WTC11 (cell line): ENCODE measurements at regions not wholly inside any gene's neighbourhood (a gene's known extent, or its start where the extent isn't known, plus 50 kb on each side); places are given as distances from the start of the nearest gene placed in this dataset.

Experiments used
- ATAC-seq: fragments of 200-7000 bp; cut with Tn5 transposase; 2 replicates; pipeline ENCODE4 v1.10.0; 2021; ENCODE audit warnings: mild to moderate bottlenecking, moderate library complexity
- CTCF ChIA-PET: fragments of 300-600 bp; sonication (Branson Sonifier 250); formaldehyde crosslinking; loops from one replicate; lab custom pipeline; 2021; ENCODE audit warnings: antibody characterized with exemption; lab: Charles Lee
- POLR2A ChIA-PET: fragments of 350-600 bp; sonication (Branson Sonifier 250); formaldehyde crosslinking; loops from one replicate; lab custom pipeline; 2021; ENCODE audit warnings: antibody characterized with exemption; lab: Charles Lee
- DNase-seq: peaks from one replicate; pipeline ENCODE4 v3.0.0; 2021; ENCODE audit warnings: low spot score
- H3K27ac Mint-ChIP-seq: 2 replicates; pipeline ENCODE4 v1.8.0; 2021; ENCODE audit warnings: mixed read lengths
- H3K27me3 Mint-ChIP-seq: 2 replicates; pipeline ENCODE4 v1.8.0; 2021; ENCODE audit warnings: low read depth, mild to moderate bottlenecking, moderate library complexity, mixed read lengths
- H3K36me3 Mint-ChIP-seq: 2 replicates; pipeline ENCODE4 v1.8.0; 2021; ENCODE audit warnings: mixed read lengths
- H3K4me1 Mint-ChIP-seq: 2 replicates; pipeline ENCODE4 v1.8.0; 2022; ENCODE audit warnings: mixed read lengths
- H3K4me3 Mint-ChIP-seq: 2 replicates; pipeline ENCODE4 v1.8.0; 2021; ENCODE audit warnings: mild to moderate bottlenecking, moderate library complexity, mixed read lengths
- H3K9me3 Mint-ChIP-seq: 2 replicates; pipeline ENCODE4 v1.8.0; 2021; ENCODE audit warnings: mixed read lengths
- GTF2I ChIP-seq: fragments of 250-450 bp; sonication (Bioruptor Pico); conservative IDR thresholded peaks from 2 replicates; pipeline ENCODE4 v1.4.0; 2021; ENCODE audit warnings: mild to moderate bottlenecking
- HMGA2 ChIP-seq: fragments of 250-450 bp; sonication (Bioruptor Pico); IDR thresholded peaks from 2 replicates; pipeline ENCODE4 v1.4.0; 2021; ENCODE audit warnings: mild to moderate bottlenecking, moderate library complexity
- IRF2 ChIP-seq: sonication (generic); formaldehyde crosslinking; IDR thresholded peaks from 2 replicates; pipeline ENCODE4 v1.8.0; 2022; ENCODE audit warnings: low read depth, missing genetic modification reagents, borderline replicate concordance
- JUN ChIP-seq: sonication (generic); formaldehyde crosslinking; IDR thresholded peaks from 2 replicates; pipeline ENCODE4 v1.8.0; 2023; ENCODE audit warnings: mild to moderate bottlenecking, missing genetic modification reagents
- NFE2L1 ChIP-seq: sonication (generic); formaldehyde crosslinking; IDR thresholded peaks from 2 replicates; pipeline ENCODE4 v1.8.1; 2023; ENCODE audit warnings: missing genetic modification reagents
- NFYB ChIP-seq: sonication (generic); formaldehyde crosslinking; conservative IDR thresholded peaks from 2 replicates; pipeline ENCODE4 v1.8.0; 2022; ENCODE audit warnings: low read depth, missing genetic modification reagents
- SOX15 ChIP-seq: fragments of 250-450 bp; sonication (Bioruptor Pico); IDR thresholded peaks from 2 replicates; pipeline ENCODE4 v1.9.0; 2021; ENCODE audit warnings: mild to moderate bottlenecking
- ZNF263 ChIP-seq: sonication (generic); formaldehyde crosslinking; IDR thresholded peaks from 2 replicates; pipeline ENCODE4 v1.8.1; 2022; ENCODE audit warnings: low read depth, mild to moderate bottlenecking, moderate library complexity, missing genetic modification reagents
- ZNF396 ChIP-seq: fragments of 250-450 bp; sonication (Bioruptor Pico); IDR thresholded peaks from 2 replicates; pipeline ENCODE4 v1.8.0; 2021; ENCODE audit warnings: mild to moderate bottlenecking, moderate library complexity, borderline replicate concordance
- TF ChIP-seq, protein P1 (sequence below): sonication (generic); formaldehyde crosslinking; IDR thresholded peaks from 2 replicates; pipeline ENCODE4 v1.8.1; 2023; ENCODE audit warnings: mild to moderate bottlenecking, missing genetic modification reagents
- TF ChIP-seq, protein P2 (sequence below): fragments of 250-450 bp; sonication (Bioruptor Pico); IDR thresholded peaks from 2 replicates; pipeline ENCODE4 v1.9.0; 2021; ENCODE audit warnings: mild to moderate bottlenecking
- TF ChIP-seq, protein P3 (sequence below): sonication (generic); formaldehyde crosslinking; IDR thresholded peaks from 2 replicates; pipeline ENCODE4 v1.8.0; 2023; ENCODE audit warnings: missing genetic modification reagents, mild to moderate bottlenecking, borderline replicate concordance
- TF ChIP-seq, protein P4 (sequence below): sonication (generic); formaldehyde crosslinking; IDR thresholded peaks from 2 replicates; pipeline ENCODE4 v1.8.1; 2023; ENCODE audit warnings: mild to moderate bottlenecking, missing genetic modification reagents, moderate library complexity
- TF ChIP-seq, protein P5 (sequence below): fragments of 250-450 bp; sonication (Bioruptor Pico); IDR thresholded peaks from 2 replicates; pipeline ENCODE4 v1.9.0; 2021; ENCODE audit warnings: mild to moderate bottlenecking
- TF ChIP-seq, protein P6 (sequence below): sonication (generic); formaldehyde crosslinking; conservative IDR thresholded peaks from 2 replicates; pipeline ENCODE4 v1.8.1; 2023; ENCODE audit warnings: mild to moderate bottlenecking, low read depth, missing genetic modification reagents, moderate library complexity
- TF ChIP-seq, protein P7 (sequence below): sonication (generic); formaldehyde crosslinking; IDR thresholded peaks from 2 replicates; pipeline ENCODE4 v1.8.1; 2022; ENCODE audit warnings: missing genetic modification reagents, borderline replicate concordance
- TF ChIP-seq, protein P8 (sequence below): sonication (generic); formaldehyde crosslinking; IDR thresholded peaks from 2 replicates; pipeline ENCODE4 v1.8.1; 2022; ENCODE audit warnings: low read depth, mild to moderate bottlenecking, moderate library complexity, missing genetic modification reagents, borderline replicate concordance

DNA sequence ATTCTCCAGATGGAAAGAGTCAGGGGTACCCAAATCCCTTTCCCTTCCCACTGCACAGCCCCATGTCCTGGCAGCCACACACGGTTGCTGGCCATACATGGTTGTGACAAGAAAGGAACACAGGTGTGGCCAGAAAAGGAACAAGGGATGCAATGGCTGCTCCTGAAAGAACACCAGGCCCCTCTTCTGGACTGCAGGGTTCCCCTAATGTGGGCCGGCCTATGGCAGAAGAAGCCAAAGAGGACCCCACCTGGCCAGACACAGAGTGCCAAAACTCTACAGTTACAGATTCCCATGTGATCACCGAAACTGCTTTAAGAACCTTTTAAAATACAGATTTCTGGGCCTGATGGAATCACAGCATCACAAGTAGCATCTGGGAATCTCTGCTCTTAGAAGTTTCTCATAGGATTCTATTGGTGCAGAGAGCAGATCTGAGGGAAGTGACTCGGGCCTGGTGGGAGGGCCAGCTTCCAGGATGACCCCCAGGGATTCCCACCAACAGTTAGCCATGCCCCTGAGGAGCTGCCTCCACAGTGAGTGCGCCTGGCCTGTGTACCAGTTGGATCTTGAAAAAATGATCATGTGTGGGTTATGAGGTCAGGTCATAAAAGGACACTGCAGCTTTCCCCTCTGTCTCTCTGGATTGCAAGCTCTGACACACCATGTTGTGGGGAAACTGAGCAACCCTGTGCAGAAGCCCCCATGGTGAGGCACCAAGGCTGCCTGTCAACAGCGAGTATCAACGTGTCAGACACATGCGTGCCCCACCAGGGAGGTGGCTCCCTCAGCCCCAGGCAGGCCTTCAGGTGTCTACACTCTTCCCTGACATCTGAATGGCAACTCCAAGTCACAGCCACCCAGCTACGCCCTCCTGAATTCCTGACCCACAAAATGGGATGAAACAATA lies 89.6 kb upstream of the LANCL2 start:
- no peak for ATAC-seq
- H3K27ac Mint-ChIP-seq: no peak overlapping the region
- H3K4me1 Mint-ChIP-seq: peaks cover 6% of the 10 kb centered on the region
- TF ChIP-seq SOX15 (CRISPR knock-in tag): no peak
- TF ChIP-seq ZNF396: no peak
- TF ChIP-seq, protein P1, sequence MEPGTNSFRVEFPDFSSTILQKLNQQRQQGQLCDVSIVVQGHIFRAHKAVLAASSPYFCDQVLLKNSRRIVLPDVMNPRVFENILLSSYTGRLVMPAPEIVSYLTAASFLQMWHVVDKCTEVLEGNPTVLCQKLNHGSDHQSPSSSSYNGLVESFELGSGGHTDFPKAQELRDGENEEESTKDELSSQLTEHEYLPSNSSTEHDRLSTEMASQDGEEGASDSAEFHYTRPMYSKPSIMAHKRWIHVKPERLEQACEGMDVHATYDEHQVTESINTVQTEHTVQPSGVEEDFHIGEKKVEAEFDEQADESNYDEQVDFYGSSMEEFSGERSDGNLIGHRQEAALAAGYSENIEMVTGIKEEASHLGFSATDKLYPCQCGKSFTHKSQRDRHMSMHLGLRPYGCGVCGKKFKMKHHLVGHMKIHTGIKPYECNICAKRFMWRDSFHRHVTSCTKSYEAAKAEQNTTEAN: no peak
- no peak for TF ChIP-seq ZNF263 (CRISPR knock-in tag)
- H3K27me3 Mint-ChIP-seq: no peaks in the 10 kb centered on the region
- CTCF ChIA-PET: no interaction called here
- DNase-seq: no peak
- no peaks in the 10 kb centered on the region for H3K9me3 Mint-ChIP-seq
- H3K36me3 Mint-ChIP-seq: no peaks in the 10 kb centered on the region
- H3K4me3 Mint-ChIP-seq: no peak overlapping the region
- POLR2A ChIA-PET: no interaction called here

DNA sequence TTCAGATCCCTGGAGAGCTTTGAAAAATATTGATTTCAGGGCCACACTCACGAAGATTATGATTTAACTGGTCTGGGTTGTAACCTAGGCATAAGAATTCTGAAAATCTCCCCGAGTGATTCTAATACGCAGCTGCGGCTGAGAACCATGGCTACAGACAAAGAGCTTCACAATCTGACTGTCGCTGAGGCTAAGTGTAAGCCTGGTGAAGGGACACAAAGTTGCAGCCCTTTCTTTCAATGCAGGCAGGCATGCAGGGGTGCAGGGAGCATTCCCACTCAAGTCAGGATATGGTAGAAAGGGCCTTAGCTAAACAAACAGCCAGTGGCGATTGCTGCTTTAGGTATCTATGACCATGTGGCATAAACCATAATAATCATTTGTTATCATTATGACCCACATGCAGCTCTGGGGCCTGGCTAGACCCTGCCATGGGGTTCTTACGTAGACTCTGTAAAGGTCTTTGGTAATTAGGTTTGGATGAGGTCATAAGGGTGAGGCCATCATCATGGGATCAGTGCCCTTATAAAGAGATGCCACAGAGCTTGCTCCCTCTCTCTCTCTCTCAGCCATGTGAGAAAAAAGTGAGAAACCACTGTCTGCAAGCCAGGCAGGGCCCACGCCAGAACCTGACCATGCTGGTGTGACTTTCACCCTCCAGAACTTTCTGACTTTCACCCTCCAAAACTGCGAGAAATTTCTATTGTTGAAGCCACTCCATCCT lies 88.4 kb upstream of the LANCL2 start:
- DNase-seq (no peak), ATAC-seq (no peak)
- Mint-ChIP-seq H3K4me3 (no peak overlapping the region), H3K4me1 (peaks cover 9% of the 10 kb centered on the region), H3K36me3 (no peaks in the 10 kb centered on the region), H3K9me3 (no peaks in the 10 kb centered on the region), H3K27ac (no peak overlapping the region), H3K27me3 (no peaks in the 10 kb centered on the region)
- POLR2A ChIA-PET: no interaction called here
- TF ChIP-seq, protein P2, sequence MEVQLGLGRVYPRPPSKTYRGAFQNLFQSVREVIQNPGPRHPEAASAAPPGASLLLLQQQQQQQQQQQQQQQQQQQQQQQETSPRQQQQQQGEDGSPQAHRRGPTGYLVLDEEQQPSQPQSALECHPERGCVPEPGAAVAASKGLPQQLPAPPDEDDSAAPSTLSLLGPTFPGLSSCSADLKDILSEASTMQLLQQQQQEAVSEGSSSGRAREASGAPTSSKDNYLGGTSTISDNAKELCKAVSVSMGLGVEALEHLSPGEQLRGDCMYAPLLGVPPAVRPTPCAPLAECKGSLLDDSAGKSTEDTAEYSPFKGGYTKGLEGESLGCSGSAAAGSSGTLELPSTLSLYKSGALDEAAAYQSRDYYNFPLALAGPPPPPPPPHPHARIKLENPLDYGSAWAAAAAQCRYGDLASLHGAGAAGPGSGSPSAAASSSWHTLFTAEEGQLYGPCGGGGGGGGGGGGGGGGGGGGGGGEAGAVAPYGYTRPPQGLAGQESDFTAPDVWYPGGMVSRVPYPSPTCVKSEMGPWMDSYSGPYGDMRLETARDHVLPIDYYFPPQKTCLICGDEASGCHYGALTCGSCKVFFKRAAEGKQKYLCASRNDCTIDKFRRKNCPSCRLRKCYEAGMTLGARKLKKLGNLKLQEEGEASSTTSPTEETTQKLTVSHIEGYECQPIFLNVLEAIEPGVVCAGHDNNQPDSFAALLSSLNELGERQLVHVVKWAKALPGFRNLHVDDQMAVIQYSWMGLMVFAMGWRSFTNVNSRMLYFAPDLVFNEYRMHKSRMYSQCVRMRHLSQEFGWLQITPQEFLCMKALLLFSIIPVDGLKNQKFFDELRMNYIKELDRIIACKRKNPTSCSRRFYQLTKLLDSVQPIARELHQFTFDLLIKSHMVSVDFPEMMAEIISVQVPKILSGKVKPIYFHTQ (CRISPR knock-in tag): no peak
- TF ChIP-seq HMGA2 (CRISPR knock-in tag) (no peak), JUN (CRISPR knock-in tag) (no peak), IRF2 (CRISPR knock-in tag) (no peak), GTF2I (CRISPR knock-in tag) (no peak), NFE2L1 (CRISPR knock-in tag) (no peak), NFYB (CRISPR knock-in tag) (no peak)
- TF ChIP-seq, protein P3, sequence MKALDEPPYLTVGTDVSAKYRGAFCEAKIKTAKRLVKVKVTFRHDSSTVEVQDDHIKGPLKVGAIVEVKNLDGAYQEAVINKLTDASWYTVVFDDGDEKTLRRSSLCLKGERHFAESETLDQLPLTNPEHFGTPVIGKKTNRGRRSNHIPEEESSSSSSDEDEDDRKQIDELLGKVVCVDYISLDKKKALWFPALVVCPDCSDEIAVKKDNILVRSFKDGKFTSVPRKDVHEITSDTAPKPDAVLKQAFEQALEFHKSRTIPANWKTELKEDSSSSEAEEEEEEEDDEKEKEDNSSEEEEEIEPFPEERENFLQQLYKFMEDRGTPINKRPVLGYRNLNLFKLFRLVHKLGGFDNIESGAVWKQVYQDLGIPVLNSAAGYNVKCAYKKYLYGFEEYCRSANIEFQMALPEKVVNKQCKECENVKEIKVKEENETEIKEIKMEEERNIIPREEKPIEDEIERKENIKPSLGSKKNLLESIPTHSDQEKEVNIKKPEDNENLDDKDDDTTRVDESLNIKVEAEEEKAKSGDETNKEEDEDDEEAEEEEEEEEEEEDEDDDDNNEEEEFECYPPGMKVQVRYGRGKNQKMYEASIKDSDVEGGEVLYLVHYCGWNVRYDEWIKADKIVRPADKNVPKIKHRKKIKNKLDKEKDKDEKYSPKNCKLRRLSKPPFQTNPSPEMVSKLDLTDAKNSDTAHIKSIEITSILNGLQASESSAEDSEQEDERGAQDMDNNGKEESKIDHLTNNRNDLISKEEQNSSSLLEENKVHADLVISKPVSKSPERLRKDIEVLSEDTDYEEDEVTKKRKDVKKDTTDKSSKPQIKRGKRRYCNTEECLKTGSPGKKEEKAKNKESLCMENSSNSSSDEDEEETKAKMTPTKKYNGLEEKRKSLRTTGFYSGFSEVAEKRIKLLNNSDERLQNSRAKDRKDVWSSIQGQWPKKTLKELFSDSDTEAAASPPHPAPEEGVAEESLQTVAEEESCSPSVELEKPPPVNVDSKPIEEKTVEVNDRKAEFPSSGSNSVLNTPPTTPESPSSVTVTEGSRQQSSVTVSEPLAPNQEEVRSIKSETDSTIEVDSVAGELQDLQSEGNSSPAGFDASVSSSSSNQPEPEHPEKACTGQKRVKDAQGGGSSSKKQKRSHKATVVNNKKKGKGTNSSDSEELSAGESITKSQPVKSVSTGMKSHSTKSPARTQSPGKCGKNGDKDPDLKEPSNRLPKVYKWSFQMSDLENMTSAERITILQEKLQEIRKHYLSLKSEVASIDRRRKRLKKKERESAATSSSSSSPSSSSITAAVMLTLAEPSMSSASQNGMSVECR (CRISPR knock-in tag): no peak
- TF ChIP-seq, protein P4, sequence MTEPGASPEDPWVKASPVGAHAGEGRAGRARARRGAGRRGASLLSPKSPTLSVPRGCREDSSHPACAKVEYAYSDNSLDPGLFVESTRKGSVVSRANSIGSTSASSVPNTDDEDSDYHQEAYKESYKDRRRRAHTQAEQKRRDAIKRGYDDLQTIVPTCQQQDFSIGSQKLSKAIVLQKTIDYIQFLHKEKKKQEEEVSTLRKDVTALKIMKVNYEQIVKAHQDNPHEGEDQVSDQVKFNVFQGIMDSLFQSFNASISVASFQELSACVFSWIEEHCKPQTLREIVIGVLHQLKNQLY (CRISPR knock-in tag): no peak
- TF ChIP-seq, protein P5, sequence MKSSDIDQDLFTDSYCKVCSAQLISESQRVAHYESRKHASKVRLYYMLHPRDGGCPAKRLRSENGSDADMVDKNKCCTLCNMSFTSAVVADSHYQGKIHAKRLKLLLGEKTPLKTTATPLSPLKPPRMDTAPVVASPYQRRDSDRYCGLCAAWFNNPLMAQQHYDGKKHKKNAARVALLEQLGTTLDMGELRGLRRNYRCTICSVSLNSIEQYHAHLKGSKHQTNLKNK (CRISPR knock-in tag): no peak
- TF ChIP-seq, protein P6, sequence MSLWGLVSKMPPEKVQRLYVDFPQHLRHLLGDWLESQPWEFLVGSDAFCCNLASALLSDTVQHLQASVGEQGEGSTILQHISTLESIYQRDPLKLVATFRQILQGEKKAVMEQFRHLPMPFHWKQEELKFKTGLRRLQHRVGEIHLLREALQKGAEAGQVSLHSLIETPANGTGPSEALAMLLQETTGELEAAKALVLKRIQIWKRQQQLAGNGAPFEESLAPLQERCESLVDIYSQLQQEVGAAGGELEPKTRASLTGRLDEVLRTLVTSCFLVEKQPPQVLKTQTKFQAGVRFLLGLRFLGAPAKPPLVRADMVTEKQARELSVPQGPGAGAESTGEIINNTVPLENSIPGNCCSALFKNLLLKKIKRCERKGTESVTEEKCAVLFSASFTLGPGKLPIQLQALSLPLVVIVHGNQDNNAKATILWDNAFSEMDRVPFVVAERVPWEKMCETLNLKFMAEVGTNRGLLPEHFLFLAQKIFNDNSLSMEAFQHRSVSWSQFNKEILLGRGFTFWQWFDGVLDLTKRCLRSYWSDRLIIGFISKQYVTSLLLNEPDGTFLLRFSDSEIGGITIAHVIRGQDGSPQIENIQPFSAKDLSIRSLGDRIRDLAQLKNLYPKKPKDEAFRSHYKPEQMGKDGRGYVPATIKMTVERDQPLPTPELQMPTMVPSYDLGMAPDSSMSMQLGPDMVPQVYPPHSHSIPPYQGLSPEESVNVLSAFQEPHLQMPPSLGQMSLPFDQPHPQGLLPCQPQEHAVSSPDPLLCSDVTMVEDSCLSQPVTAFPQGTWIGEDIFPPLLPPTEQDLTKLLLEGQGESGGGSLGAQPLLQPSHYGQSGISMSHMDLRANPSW (CRISPR knock-in tag): no peak
- TF ChIP-seq, protein P7, sequence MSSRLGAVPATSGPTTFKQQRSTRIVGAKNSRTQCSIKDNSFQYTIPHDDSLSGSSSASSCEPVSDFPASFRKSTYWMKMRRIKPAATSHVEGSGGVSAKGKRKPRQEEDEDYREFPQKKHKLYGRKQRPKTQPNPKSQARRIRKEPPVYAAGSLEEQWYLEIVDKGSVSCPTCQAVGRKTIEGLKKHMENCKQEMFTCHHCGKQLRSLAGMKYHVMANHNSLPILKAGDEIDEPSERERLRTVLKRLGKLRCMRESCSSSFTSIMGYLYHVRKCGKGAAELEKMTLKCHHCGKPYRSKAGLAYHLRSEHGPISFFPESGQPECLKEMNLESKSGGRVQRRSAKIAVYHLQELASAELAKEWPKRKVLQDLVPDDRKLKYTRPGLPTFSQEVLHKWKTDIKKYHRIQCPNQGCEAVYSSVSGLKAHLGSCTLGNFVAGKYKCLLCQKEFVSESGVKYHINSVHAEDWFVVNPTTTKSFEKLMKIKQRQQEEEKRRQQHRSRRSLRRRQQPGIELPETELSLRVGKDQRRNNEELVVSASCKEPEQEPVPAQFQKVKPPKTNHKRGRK (CRISPR knock-in tag): no peak
- TF ChIP-seq, protein P8, sequence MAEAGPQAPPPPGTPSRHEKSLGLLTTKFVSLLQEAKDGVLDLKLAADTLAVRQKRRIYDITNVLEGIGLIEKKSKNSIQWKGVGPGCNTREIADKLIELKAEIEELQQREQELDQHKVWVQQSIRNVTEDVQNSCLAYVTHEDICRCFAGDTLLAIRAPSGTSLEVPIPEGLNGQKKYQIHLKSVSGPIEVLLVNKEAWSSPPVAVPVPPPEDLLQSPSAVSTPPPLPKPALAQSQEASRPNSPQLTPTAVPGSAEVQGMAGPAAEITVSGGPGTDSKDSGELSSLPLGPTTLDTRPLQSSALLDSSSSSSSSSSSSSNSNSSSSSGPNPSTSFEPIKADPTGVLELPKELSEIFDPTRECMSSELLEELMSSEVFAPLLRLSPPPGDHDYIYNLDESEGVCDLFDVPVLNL (CRISPR knock-in tag): no peak
- TF ChIP-seq, all 79 proteins: peak for 0
- CTCF ChIA-PET: interaction anchor here (0.7 to 1.2 kb wide), 2 partner anchors 38 to 151 kb away, joined by 3 to 4 read pairs; no protein-coding TSS in a partner anchor
